ENCODE measurements at regions not wholly inside any gene's neighbourhood (a gene's known extent, or its start where the extent isn't known, plus 50 kb on each side); places are given as distances from the start of the nearest gene placed in this dataset.

DNA sequence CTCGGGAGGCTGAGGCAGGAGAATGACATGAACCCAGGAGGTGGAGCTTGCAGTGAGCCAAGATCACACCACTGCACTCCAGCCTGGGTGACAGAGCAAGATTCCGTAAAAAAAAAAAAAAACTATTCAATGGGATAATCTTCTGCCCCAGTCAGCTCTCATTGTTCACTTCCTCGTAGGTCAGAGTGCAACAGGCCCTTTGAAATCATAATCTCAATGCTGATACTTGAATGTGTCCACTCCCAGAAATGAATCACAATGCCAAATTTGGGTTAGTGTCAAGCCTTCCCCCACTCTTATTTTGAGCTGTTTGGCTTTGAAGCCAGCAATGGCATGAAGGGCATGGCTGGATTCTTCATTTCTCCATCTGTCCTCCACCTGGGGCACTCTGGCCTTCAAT, 610.3 kb upstream of the KLF4 start:
- TF ChIP-seq EZH2 (IDR thresholded peaks at IDR 0.05; ENCODE audit: insufficient read depth, low read length): no peak
- TF ChIP-seq, protein P1, sequence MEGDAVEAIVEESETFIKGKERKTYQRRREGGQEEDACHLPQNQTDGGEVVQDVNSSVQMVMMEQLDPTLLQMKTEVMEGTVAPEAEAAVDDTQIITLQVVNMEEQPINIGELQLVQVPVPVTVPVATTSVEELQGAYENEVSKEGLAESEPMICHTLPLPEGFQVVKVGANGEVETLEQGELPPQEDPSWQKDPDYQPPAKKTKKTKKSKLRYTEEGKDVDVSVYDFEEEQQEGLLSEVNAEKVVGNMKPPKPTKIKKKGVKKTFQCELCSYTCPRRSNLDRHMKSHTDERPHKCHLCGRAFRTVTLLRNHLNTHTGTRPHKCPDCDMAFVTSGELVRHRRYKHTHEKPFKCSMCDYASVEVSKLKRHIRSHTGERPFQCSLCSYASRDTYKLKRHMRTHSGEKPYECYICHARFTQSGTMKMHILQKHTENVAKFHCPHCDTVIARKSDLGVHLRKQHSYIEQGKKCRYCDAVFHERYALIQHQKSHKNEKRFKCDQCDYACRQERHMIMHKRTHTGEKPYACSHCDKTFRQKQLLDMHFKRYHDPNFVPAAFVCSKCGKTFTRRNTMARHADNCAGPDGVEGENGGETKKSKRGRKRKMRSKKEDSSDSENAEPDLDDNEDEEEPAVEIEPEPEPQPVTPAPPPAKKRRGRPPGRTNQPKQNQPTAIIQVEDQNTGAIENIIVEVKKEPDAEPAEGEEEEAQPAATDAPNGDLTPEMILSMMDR (IDR thresholded peaks at IDR 0.05; ENCODE audit: insufficient read depth, low read depth, low read length): no peak

All from astrocyte (in vitro differentiated cells and primary cell).